SK-N-SH (cell line): ENCODE measurements at regions not wholly inside any gene's neighbourhood (a gene's known extent, or its start where the extent isn't known, plus 50 kb on each side); places are given as distances from the start of the nearest gene placed in this dataset.
"Not testable (repeated sequence)": the region's sequence is repeated elsewhere in the genome, so short reads cannot be mapped to it uniquely, and the experiment has no call there.

Source experiments
- GABPA ChIP-seq: IDR thresholded peaks from 2 replicates; pipeline ENCODE4 v1.4.0; 2012; ENCODE audit warnings: low read depth, mild to moderate bottlenecking
- POLR2AphosphoS5 ChIP-seq: IDR thresholded peaks from 2 replicates; pipeline ENCODE4 v1.6.1; 2012; ENCODE audit warnings: low read depth, low read length
- TF ChIP-seq, protein P1 (sequence below): fragments of 200-600 bp; sonication (generic); IDR thresholded peaks from 2 replicates; pipeline ENCODE4 v1.6.1; 2017; ENCODE audit warnings: antibody characterized with exemption, mild to moderate bottlenecking, moderate library complexity

GRCh38 chr17:70599945-70600344 is 430.6 kb downstream of the KCNJ2 start:
- TF ChIP-seq, protein P1, sequence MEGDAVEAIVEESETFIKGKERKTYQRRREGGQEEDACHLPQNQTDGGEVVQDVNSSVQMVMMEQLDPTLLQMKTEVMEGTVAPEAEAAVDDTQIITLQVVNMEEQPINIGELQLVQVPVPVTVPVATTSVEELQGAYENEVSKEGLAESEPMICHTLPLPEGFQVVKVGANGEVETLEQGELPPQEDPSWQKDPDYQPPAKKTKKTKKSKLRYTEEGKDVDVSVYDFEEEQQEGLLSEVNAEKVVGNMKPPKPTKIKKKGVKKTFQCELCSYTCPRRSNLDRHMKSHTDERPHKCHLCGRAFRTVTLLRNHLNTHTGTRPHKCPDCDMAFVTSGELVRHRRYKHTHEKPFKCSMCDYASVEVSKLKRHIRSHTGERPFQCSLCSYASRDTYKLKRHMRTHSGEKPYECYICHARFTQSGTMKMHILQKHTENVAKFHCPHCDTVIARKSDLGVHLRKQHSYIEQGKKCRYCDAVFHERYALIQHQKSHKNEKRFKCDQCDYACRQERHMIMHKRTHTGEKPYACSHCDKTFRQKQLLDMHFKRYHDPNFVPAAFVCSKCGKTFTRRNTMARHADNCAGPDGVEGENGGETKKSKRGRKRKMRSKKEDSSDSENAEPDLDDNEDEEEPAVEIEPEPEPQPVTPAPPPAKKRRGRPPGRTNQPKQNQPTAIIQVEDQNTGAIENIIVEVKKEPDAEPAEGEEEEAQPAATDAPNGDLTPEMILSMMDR = not testable (repeated sequence)
- TF ChIP-seq POLR2AphosphoS5, GABPA: not testable (repeated sequence)
